ENCODE measurements at regions not wholly inside any gene's neighbourhood (a gene's known extent, or its start where the extent isn't known, plus 50 kb on each side); places are given as distances from the start of the nearest gene placed in this dataset.

- TF ChIP-seq CTCF (IDR thresholded peaks at IDR 0.05), result no peak
- no peak for TF ChIP-seq POLR2A (IDR thresholded peaks at IDR 0.05)
These were observed 195.6 kb downstream of the UTP18 start for GRCh38 chr17:51455931-51456330.
